NCI-H345 (cell line): ENCODE measurements at regions not wholly inside any gene's neighbourhood (a gene's known extent, or its start where the extent isn't known, plus 50 kb on each side); places are given as distances from the start of the nearest gene placed in this dataset.
"Not testable (repeated sequence)": the region's sequence is repeated elsewhere in the genome, so short reads cannot be mapped to it uniquely, and the experiment has no call there.

Experiments
- DNase-seq: peaks from one replicate; lab custom pipeline; 2025; lab: John Stamatoyannopoulos, UW

DNA sequence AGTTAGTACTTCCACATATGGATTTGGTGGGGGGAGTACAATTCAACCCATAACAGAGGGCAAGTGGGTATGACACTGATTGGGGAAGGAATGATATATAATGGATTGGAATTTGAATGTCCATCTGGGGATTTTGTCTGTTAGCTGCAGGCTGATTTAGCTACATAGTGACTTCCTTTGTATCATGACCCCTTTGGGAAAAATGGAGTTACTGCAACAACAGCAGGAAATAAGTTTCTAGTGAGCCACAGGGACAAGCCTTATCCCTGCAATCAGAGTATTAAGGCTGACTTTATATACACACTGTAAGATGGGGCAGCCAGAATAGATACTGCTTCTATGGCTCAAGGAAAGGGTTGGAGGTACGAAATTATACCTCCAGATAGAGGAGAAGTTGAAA is 404.4 kb upstream of the MEIS1 start:
- DNase-seq: no peak

DNA sequence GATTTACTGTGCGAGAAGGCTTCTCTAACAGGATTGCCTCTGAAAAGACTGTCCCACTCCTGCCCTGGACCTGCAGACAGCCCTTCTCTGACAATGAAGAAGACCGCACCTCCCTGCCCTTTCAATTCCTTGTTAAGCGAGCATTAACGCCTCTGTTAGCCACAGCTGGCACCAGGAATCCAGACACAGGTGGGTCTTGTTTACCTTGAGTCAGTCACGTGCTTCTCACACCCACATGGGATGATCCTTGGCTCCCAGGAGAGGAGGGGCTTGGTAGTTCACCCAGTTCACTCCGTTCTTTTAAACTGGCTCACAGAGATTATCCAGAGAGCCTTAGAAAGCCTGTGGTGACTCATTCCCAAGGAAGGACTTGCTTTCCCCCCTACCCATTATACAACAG is 410.5 kb upstream of the MEIS1 start:
- DNase-seq: peak; percentile 20

DNA sequence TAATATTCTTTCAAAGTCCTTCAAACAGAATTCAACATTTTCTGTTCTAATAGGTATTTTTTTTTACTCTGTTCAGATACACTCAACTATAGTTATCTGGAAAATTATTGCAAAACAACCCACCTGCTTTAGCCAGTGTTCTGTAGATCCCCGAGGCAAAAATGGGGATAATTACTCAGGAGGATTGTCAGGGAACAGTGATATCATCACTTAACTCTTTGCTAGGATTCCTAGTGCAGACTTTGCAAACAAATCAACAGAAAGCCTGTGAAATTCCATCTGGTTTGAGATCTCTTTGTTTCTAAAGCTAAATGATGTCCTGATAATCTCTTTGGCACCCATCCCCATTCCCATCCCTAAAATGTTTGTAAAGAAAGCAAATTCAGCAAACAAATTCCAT is 413.6 kb upstream of the MEIS1 start:
- peak; percentile 3 for DNase-seq

DNA sequence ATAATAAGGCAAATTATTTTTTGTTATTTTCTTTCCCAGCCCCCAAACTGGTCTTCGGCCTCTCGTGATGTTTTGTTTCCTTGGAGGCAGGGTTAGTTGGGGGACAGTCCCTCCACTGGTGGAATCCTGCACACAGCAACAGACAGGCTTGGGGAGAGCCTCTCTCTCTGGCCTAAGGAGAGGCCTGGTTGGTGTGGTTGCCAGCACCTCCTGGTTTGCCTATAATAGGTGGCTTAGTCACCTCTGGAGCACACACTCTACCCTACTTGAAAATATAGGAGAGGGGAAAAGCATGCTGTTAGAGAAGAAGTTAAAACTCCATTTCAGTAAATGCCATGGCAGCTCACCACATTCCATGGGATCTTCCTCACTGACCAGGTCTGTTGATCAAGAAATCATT is 417.2 kb upstream of the MEIS1 start:
- DNase-seq: no peak

DNA sequence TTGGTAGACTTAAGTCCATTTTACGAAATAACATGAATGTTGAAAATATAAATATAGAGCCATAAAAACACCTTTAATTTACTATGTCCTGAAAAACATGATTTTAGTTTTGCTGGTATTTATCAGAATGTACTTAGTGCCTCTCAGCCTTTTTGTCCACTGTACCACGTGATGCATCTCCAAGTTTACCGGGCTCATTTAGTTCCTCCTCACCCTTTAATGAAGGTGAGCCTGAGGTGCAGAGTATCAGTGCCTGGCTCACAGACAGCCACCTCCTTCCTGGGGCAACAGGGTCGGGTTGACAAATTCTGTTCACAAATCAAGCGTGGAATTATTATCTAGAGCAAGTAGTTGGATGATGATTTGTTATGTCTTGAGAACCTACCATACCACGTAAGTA is 420.5 kb upstream of the MEIS1 start:
- DNase-seq: no peak

DNA sequence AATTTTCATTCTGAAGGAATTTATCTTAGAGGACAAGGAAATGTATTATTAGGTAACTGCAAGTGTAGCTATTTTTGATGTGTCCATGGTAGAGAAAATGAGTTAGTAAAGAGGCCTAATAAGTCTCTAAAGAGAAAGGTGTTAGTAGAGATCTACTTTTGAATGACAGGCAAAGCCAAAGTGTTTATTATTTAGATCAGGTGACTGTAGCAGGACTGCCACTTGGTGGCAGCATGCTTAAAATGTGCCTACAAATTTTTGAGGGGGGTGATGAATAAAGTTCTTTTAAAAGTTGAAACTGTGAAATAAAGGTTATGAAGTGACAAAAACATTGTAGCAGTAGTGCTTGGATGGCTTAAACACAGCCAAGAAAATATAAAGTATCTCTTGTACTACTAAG is 421.5 kb upstream of the MEIS1 start:
- no peak for DNase-seq

DNA sequence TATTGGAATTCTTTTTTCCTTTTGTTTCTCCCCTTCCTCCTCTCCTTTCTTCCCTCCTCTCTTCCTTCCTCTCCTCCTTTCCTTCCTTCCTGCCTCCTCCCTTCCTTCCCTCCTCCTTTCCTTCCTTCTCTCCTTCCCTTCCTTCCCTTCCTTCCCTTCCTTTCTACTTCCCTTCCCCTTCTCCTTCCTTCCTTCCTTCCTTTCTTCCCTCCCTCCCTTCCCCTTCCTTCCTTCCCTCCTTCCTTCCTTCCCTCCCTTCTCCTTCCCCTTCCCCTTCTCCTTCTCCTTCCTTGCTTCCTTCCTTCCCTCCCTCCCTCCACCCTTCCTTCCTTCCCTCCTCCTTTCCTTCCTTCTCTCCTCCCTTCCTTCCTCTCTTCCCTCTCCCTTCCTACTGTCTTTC is 431.0 kb upstream of the MEIS1 start:
- DNase-seq: no peak

DNA sequence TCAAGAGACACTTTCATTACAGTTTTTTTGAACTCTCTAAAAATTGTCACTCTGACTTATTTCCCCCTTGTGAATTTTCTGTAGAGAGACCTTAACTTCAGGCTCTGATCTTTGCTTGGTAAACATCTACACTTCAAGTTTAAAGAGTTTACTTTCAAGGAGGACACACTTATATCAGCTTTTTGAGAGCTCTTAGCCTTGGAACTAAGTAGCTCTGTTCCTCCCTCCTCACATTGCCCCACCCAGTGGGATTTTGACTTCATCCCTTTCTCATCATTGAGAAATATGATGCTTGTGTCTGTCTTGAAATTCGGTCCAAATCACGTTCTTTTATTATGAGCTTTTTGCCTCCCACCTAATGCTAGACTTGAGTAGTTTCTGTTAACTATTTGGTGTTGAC is 433.4 kb upstream of the MEIS1 start:
- no peak for DNase-seq

DNA sequence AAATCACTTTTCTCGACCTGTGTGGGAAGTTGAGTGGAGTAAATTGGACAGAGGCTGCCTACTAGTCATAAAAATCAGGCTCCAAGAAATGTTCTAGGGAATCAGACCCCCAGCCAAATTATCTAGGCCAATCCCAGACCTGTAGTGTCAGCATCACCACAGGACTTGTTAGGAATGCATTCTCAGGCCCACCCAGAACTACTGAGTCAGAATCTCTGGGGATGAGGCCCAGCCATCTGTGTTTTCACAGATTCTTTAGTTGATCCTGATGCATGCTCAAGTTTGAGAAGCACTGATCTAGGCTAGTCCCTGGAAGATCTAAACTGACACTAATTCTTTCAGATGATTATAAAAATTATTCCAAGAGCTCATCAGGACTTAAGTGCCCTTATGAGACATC is 434.0 kb upstream of the MEIS1 start:
- no peak for DNase-seq

DNA sequence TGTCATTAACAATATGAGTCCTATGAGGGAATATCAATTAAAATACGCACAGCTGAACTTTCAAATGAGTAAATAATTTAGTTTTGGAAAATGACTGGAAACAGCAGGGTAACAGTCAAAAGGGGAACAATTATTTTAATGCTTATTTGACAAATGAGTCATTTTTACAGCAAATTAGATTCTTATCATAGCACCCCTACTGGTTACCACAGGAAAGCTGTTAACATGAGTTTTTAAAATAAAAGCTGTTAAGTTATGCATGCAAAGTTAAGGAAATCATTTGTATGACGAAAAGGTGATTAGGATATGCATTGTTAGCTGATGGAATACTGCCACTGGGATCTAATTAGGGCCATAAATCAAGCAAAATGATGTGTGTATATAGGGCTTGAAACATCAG is 435.1 kb upstream of the MEIS1 start:
- DNase-seq: no peak

DNA sequence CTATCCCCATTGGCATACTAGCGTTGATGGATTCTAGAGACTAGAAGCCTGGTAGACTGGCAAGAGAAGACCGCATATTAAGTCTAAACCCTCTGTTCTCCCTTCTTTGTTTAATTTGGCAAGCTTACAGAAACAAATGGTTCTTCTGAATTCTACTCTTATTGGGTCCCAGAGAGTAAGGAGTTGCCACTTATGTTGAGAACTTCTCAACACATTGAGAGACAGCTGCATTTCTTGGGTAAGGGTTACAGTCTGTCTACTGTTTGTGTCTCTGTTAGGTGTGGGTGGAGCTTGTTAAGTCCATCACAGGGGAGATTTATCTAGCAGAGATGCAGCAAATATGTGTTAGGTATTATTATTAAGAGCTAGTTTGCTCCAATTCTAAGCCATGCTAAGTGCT is 435.8 kb upstream of the MEIS1 start:
- DNase-seq: no peak

DNA sequence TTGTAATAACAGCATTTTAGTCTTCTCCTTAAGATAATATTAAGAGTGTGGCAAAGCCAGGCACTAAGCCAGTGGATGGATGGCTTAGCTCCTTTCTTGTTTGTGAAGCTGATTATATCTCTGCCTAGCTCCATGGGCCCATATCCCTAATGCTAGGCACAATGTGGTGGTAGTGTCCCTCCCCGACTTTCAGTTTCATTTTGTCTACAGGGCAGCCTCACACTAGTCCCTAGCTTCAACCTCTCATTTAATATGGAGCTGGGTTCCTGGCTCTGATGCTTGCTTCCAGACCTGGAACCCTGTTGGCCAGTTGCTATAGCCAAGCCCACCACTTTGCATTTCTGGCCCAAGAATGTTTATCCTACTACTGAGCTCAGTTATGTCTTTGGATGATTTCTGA is 437.0 kb upstream of the MEIS1 start:
- DNase-seq: no peak

DNA sequence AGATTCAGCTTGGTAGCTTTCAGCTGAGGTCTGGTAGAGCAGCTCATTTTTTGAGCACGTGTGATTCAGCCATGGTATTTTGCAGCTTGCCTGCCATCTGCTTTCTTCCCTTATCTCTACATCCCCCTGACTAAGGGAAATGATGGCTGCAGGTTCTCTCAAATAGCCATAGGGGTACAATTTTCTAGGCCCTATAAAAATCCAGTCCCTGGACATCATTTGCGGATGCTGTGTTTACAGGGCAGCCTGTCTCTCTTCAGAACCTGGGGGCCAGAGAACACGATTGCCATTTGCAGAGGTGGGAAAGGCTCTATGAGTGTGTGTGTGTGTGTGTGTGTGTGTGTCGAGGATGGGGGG is 442.7 kb upstream of the MEIS1 start:
- no peak for DNase-seq

DNA sequence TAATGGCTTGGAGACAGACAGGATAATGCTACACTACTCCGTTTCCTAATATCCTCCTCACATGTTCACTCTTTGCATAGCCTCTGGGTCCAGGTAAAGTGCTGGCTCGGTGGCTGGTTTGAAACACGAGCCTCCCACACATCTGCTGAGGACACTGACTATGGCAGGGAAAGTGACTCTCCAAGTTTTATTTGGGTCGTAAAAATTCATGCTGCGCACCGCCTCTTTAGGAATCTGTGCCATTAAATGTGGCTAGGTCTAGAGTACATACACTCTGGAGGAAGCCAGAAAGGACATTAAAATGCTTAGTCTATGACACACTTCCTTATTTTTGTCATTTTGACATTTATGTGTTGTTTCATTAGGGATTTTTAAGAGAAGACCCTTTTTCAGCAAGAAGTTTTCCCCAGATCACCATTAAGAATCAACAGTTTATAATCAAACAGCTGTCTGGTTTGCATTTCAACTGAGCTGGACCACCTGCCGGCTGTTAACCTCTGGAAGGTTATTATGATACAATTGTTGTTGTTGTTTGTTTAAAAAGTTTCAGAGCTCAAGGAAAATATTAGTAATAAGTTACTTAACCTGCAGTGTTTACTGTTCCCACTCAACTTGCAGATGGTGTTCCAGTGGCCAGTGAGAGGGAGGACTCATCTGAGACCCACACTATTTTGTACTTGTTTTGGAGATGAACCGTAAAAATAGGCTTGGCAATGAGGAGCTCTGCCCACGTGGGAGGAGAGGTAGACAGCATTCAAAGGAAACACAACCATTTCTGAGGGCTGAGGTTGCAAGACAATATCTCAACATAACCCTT is 443.3 kb upstream of the MEIS1 start:
- DNase-seq: no peak

DNA sequence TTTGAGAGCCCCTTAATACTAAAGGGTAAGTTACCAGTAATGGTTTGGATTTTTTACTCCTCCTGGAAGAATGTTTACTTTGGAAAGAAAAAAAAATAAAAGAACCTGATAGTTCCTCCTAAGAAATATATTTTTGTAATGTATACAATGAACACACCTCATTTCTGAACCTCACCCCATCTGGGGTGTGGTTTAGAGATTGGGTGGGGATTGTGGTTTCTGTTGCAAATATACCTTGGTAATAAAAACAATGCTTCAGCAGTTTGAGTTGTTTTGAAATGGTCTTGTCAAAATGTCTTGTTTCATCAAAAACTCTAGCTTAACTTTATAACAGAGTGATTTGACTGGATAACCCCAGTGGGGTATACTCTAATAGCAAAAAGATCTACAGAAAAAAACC is 448.9 kb upstream of the MEIS1 start:
- no peak for DNase-seq

DNA sequence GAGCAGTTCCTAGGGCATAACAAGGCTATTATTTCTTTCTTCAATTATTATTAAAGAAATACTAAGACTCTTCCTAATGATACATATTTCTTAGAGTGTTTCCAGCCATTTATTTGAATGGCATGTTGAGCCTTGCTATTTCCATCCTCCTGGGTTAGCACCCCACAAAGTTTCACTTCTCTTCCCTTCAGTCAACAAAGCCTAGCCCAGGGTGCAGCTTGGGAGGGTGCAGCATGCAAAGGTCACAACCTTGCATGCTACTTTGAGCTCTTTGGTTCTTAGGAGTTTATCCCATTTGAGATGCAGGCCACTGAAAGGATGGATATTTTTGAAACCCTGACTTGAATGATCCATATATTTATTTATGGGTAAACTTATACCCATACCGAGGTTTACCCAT is 454.4 kb upstream of the MEIS1 start:
- DNase-seq: no peak

DNA sequence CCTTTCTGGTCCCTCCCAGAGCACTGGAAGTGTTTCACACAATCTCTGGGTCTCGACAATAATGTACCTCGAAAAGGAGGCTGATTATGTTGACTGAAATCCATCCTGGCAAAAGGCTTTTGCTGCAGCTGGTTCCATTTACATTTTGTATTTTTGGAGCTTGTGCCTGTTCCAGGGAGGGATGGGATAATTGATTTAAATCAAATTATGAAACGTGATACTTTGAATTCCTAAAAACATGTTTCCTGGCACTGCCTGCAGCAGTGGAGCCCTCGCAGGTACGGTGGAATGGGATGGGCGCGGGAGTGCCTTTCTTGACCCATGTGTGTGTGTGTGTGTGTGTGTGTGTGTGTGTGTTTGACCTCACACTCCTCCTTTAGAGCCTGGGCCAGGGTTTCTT is 455.5 kb upstream of the MEIS1 start:
- no peak for DNase-seq

DNA sequence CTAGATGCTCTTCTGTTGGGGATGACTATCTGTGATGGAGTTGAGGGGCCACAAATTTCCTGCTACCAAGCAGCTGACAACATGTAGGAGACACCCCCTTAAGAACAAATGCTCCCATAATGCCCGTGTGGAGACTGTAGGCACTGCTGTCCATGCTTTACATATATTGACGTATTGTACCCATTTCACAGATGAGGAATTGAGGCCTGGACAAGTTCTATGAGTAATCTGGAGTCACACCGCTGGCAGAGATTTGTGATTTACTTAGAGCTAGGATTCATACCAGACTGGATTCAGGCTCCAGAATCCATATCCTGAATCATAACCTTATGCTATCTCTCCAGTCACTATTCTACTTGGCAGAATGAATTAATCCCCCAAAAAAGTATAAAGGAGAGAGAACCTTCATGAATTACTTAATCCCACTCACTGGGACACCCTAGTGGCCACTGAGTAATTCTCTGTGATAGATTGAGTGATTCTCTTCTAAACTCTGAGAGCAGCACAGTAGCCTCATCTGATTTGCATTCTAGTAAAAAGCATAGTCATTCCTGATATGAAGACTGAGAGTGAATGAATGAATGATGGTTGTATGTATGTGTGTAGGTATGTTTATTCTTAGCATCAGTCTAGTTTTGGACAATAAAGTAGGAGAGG is 460.7 kb upstream of the MEIS1 start:
- no peak for DNase-seq

DNA sequence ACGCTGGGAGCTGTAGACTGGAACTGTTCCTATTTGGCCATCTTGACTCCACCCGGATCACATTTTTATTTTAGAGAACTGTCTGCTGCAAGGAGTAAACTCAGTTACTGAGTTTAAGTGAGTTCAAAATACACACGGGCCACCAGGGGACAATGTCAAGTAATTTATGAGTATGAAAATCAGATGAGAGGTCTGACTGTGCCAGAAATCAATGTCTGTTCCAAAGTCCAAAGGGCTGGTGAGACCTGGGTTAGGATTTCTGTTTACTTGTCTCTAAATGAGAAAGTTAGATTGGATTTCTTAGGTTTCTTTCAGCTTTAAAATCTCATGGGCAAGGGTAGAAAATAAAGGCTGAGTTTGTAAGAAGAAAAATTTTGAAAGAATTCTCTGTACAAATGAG is 465.8 kb upstream of the MEIS1 start:
- DNase-seq: no peak

DNA sequence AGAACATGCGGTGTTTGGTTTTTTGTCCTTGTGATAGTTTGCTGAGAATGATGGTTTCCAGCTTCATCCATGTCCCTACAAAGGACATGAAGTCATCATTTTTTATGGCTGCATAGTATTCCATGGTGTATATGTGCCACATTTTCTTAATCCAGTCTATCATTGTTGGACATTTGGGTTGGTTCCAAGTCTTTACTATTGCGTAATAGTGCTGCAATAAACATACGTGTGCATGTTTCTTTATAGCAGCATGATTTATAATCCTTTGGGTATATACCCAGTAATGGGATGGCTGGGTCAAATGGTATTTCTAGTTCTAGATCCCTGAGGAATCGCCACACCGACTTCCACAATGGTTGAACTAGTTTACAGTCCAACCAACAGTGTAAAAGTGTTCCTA is 471.6 kb upstream of the MEIS1 start:
- not testable (repeated sequence) for DNase-seq

DNA sequence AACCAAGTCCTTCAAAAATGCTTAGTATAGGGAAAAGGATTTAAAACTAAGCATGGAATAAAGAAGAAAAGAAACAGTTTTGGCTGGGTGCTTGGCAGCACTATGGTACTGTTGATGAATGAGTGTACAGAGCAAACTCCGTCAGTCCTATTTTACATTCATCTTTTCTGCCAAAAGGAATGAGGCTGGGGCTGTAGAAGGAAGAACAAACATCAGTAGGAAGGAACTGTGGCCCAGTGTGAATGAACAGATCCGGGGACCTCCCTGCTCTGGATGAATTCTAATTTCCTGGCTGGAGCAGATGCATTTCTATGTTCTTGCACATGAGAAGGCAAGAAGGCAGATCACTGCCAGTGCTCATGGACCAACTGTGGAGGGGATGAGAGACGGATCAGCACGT is 474.0 kb upstream of the MEIS1 start:
- DNase-seq: no peak

DNA sequence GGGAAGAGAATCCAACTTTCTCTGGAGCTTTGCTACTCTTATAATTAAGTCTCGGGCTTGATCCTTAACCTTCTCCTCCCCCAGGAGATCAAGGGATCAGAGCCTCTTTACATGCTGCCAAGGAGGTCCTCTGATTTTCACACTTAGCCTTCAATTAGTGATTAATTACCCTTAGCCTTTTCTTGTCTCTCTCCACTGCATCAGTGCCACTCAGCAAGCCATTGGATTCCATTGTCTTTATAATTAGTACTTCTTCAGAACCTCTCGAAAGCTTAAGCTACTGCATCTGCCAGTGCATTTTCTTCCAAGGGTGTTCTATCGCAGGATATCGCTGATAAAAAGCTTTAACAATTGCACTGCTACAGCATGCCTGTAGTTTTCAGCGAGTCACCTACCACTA is 477.0 kb upstream of the MEIS1 start:
- DNase-seq: no peak

DNA sequence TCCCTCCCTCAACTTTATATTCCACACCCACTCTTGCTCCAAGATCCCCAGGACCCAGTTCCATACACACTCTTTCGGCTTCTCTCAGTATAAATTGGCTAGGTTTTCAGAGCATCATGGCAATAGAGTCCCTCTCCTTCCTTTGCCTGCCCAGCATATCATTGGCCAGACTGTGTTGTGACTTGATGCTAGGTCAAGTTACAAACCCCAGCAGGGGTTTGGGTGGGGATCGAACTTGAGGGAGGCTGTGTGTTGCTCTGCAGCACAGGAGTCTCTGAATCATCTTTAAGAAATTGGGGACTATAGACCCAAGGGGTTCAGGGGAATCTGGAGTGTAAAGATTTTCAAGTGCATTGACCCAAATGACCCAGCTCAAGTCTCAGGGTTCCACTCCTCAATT is 477.5 kb upstream of the MEIS1 start:
- DNase-seq: no peak

DNA sequence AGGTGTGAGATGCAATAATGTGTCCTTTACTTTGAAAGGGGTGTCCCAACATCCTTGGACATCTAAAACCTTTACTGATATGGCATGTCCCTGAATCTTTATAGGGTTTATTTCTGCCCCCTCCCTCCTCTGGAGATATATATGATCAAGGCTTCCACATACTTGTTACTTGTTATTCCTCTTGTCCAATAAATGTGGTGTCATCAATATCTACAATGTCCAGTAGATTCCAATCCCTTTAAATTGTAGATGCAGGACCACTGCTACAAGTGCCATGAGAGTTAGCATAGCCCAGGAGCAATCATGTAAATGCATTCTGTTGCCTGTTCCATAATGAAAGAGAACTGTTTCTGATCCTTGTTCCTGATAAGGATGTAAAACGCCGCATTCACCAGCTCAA is 479.7 kb upstream of the MEIS1 start:
- no peak for DNase-seq
